AG09319 (cell line): ENCODE measurements at regions not wholly inside any gene's neighbourhood (a gene's known extent, or its start where the extent isn't known, plus 50 kb on each side); places are given as distances from the start of the nearest gene placed in this dataset.

Source experiments
- DNase-seq: peaks from one replicate; pipeline ENCODE4 v3.0.0-alpha.2; 2010; ENCODE audit warnings: low read depth; ENCODE audit errors: extremely low read depth
- CTCF ChIP-seq: IDR thresholded peaks from 2 replicates; pipeline ENCODE4 v1.5.1; 2011; ENCODE audit warnings: low read depth, mild to moderate bottlenecking, inconsistent platforms, low read length, moderate library complexity

GRCh38 chrX:7546551-7547080, 296.4 kb upstream of the VCX start:
- no peak for DNase-seq
- TF ChIP-seq CTCF: no peak

- TF ChIP-seq CTCF: no peak
- no peak for DNase-seq
These were observed 297.4 kb upstream of the VCX start for GRCh38 chrX:7545564-7545963.

GRCh38 chrX:7542587-7543380, 300.2 kb upstream of the VCX start:
- no peak for DNase-seq
- TF ChIP-seq CTCF: no peak

- DNase-seq: no peak
- TF ChIP-seq CTCF: no peak
These were observed 320.1 kb upstream of the VCX start for GRCh38 chrX:7522860-7523259.

GRCh38 chrX:7515681-7516413, 327.1 kb upstream of the VCX start:
- TF ChIP-seq CTCF: no peak
- DNase-seq: no peak

GRCh38 chrX:7514871-7515599, 327.9 kb upstream of the VCX start:
- no peak for DNase-seq
- no peak for TF ChIP-seq CTCF
